Effector memory CD4-positive, alpha-beta T cell (primary cell): ENCODE measurements at regions not wholly inside any gene's neighbourhood (a gene's known extent, or its start where the extent isn't known, plus 50 kb on each side); places are given as distances from the start of the nearest gene placed in this dataset.

Experiments
- DNase-seq, 3 donors: peaks; one replicate each; pipeline ENCODE4 v3.0.0-alpha.2; 2020
- H3K27ac ChIP-seq: 2 replicates; pipeline ENCODE4 v1.7.0; 2013; ENCODE audit warnings: mild to moderate bottlenecking, low read length, moderate library complexity; ENCODE audit not compliant: insufficient read depth, poor library complexity, severe bottlenecking
- H3K27me3 ChIP-seq: replicated peaks from 2 replicates; pipeline ENCODE4 v1.7.0; 2013; ENCODE audit warnings: mild to moderate bottlenecking, low read length; ENCODE audit not compliant: insufficient read depth, control insufficient read depth, poor library complexity, severe bottlenecking
- H3K36me3 ChIP-seq: 2 replicates; pipeline ENCODE4 v1.7.0; 2013; ENCODE audit warnings: mild to moderate bottlenecking, low read length, moderate library complexity; ENCODE audit not compliant: control insufficient read depth, insufficient read depth
- H3K4me1 ChIP-seq: 2 replicates; pipeline ENCODE4 v1.7.0; 2013; ENCODE audit warnings: low read length, mild to moderate bottlenecking; ENCODE audit not compliant: control insufficient read depth, insufficient read depth, poor library complexity, severe bottlenecking
- H3K4me3 ChIP-seq: 2 replicates; pipeline ENCODE4 v1.7.0; 2013; ENCODE audit warnings: low read length, low read depth, mild to moderate bottlenecking; ENCODE audit not compliant: insufficient read depth, poor library complexity, severe bottlenecking
- H3K9me3 ChIP-seq: 2 replicates; pipeline ENCODE4 v1.7.0; 2013; ENCODE audit warnings: mild to moderate bottlenecking, low read length, moderate library complexity; ENCODE audit not compliant: control insufficient read depth

DNA sequence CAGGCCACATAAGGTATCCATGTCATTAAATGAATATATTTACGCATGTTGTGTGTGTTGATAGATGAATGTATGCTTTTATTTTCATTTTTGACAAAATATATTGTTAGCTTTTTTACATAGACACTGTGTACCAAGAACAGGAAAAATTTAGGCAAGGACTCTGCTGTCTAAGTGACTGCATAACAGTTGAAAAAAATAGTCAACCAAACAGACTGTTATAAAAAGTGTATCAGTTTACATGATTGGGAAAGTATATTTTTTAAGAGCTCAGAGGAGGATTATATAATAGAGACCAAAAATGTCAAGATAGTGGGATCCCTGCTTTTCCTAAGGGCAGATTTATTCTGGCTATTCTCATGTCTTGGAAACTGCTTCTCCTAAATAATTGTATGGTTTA is 858.0 kb downstream of the SLITRK1 start:
- DNase-seq, result no peak

DNA sequence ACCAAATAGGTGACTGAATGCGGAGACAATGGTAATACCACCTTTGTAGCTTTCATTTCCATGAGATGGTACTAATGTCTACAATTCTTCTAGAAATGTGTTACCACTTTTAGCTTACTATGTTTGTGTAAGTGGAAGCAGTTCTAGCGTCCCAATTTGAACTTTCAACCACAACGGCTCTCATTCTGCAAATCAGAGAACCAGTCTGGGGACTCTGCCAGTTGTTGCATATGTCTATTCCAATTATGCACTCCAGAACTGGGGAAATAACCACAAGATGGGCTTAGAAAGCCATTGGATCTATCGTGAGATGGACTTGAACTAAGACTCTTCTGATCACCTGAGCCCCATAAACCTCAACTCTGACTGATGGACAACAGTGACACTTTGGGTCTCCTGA is 862.3 kb downstream of the SLITRK1 start:
- Histone ChIP-seq H3K36me3 (no peaks in the 10 kb centered on the region), H3K9me3 (no peaks in the 10 kb centered on the region), H3K27me3 (no peaks in the 10 kb centered on the region), H3K4me1 (no peaks in the 10 kb centered on the region), H3K27ac (no peak overlapping the region), H3K4me3 (no peak overlapping the region)
- no peak for DNase-seq

More for the DNA sequence above, 858.0 kb downstream of the SLITRK1 start:
- no peaks in the 10 kb centered on the region for H3K4me1 ChIP-seq
- H3K27ac ChIP-seq, result no peak overlapping the region
- H3K9me3 ChIP-seq, result no peaks in the 10 kb centered on the region
- no peaks in the 10 kb centered on the region for H3K27me3 ChIP-seq
- no peak overlapping the region for H3K4me3 ChIP-seq
- no peaks in the 10 kb centered on the region for H3K36me3 ChIP-seq

DNA sequence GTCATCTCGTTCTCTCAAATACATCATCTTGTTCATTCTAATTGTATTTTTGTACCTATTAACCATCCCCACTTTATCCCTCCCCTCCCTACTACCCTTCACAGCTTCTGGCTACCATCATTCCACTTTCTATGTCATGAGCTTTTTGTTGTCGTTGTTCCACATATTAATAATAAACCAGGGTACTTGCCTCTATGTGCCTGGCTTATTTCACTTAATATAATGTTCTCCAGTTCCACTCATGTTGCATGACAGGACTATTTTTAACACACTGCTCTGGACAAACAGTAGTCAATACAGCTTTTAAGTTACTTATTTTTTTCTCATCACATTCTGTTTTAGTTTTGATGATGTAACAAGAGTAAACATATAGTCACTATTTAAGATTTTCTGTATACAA is 872.3 kb downstream of the SLITRK1 start:
- Histone ChIP-seq H3K4me3 (no peak overlapping the region), H3K4me1 (no peaks in the 10 kb centered on the region), H3K36me3 (no peaks in the 10 kb centered on the region), H3K9me3 (no peaks in the 10 kb centered on the region), H3K27ac (no peak overlapping the region), H3K27me3 (no peaks in the 10 kb centered on the region)
- no peak for DNase-seq

DNA sequence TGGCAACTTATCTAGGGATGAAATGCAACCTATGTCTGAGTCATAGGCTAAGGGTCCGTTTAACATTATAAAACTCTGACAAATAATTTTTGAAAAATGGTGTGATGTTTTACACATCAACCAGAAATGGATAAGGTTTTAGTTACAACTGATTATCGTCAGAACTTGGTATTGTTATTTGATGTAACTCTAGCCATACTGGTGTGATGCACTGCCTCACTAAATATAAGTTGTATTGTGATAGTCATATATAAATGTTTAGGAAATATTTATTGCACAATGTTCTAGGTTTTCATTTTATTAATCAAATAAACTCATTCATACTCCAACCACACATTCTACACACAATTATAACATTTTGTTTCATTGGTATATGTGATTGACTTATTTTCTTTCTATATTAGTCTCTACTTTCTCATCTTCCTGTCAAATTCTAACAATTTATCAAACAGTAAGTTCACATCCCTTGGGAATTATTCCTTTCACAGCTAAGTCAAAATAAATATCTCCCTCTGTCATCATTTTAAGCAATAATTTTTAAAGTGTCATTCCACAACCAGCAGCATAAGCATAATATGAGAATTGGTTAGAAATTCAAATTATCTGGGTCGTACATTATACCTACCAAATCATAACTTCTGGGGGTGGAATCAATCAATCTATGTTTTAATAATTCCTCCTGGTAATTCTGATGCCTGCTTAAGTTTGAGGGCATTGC is 873.9 kb downstream of the SLITRK1 start:
- no peak overlapping the region for H3K27ac ChIP-seq
- H3K4me3 ChIP-seq, result no peak overlapping the region
- no peaks in the 10 kb centered on the region for H3K27me3 ChIP-seq
- no peak for DNase-seq
- H3K4me1 ChIP-seq, result no peaks in the 10 kb centered on the region
- no peaks in the 10 kb centered on the region for H3K36me3 ChIP-seq
- H3K9me3 ChIP-seq, result no peaks in the 10 kb centered on the region

DNA sequence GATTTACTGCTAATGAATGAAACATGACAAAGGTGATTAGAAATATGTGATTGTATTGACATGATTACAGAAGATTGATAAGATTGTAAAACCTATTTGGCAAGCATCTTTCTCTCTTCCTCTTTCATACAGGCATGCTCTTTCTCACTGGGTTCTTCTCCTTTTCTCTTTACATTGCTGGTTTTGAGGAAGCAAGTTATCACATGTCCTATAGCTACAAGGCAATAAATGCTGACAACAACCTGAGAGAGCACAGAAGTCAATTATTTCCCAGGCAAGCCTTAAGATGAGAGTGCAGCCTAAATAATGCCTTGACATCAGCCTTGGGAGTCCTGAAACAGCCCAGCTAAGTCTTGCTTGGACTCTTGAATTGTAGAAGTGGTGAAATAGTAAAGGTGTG is 875.0 kb downstream of the SLITRK1 start:
- Histone ChIP-seq H3K27me3 (no peaks in the 10 kb centered on the region), H3K27ac (no peak overlapping the region), H3K9me3 (no peaks in the 10 kb centered on the region), H3K36me3 (no peaks in the 10 kb centered on the region), H3K4me1 (no peaks in the 10 kb centered on the region), H3K4me3 (no peak overlapping the region)
- DNase-seq, result no peak

DNA sequence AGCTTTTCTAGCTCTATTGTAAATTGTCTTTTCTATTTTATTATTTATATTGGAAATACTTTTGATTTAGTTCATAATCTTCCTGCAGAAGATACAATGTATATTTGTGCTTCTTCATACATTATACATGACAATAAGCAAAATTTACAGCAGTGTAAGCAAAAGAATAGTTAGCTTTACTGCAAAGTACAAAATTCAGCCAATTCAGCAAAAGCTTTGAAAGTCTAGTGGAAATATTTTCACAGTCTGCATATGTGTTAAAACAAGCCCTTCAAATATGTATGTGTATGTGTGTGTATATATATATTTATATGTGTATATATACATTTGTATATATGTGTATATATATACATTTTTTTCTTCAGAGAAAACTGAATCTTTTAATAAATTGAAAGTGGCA is 879.1 kb downstream of the SLITRK1 start:
- H3K9me3 ChIP-seq, result no peaks in the 10 kb centered on the region
- DNase-seq, result no peak
- no peak overlapping the region for H3K4me3 ChIP-seq
- H3K27me3 ChIP-seq, result no peaks in the 10 kb centered on the region
- no peak overlapping the region for H3K27ac ChIP-seq
- no peaks in the 10 kb centered on the region for H3K4me1 ChIP-seq
- no peaks in the 10 kb centered on the region for H3K36me3 ChIP-seq

DNA sequence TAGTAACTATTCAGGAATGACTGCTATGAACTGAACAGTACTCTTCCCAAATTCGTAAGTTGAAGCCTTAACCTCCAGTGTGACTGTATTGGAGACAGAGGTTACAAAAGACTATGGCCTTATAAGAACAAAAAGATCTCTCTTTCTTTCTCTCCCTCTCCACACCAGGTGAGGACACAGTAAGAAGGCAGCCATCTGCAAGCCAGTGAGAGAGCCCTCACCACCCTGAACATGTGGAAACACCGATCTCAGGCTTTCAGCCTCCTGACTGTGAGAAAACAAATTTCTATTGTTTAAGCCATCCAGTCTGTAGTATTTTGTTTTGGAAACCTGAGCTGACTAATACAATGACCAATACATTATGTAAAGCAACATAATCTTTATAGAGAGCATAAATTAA is 888.9 kb downstream of the SLITRK1 start:
- H3K27ac ChIP-seq, result no peak overlapping the region
- no peaks in the 10 kb centered on the region for H3K4me1 ChIP-seq
- no peaks in the 10 kb centered on the region for H3K36me3 ChIP-seq
- no peaks in the 10 kb centered on the region for H3K27me3 ChIP-seq
- no peaks in the 10 kb centered on the region for H3K9me3 ChIP-seq
- no peak for DNase-seq
- H3K4me3 ChIP-seq, result no peak overlapping the region

DNA sequence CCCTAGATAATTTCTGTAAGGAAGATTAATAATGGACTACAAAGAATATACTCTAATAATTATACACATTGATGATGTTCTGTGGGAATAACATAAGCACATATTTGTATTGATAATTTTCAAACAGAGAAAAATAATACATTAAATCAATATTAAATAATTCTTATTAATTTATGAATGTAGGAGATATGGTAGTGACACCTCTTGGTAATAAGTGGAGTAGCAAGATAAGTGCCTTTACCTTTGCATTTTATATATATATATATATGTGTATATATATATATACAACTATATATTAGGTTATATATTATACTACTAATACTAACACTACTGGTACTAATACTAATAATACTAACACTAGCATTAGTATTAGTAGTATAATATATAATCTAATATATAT is 905.8 kb downstream of the SLITRK1 start:
- no peaks in the 10 kb centered on the region for H3K9me3 ChIP-seq

DNA sequence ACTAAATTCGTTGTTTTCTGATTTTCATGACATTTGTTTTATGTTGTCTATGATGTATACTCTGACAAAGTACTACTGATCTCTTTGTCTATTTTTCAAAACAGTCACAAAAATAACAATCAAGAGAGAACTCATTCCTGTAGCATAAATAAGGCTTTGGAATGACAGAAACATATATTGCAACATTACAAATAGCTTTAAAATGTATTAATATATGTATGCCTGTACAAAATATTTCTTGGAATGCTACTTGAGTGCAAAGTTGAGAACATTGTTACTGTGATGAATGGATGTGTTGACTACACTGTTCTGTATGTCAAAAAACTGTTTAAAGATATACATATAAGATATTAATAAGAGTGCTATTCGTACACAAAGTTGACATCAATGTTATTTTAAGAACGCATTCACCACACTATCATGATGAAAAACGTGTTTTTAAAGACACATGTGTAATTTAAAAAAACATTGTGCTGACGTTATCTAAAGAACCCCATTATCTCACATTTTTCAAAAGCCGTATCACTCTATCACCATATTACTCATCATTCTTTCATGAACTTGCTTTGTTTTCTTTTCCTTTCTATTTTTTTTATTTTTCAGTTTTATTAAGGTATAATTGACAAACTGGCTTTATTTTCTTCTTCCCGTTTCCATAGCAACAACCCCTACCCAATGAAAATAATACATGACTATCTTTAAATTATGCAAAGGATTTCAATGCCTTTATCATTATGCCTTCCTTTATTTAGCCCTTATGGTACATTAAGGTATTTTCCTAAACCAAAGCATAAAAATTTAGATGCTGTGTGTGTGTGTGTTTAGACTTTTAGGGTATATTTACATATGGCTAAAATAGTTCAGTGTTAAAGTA is 918.8 kb downstream of the SLITRK1 start:
- H3K4me3 ChIP-seq, result no peak overlapping the region
- no peaks in the 10 kb centered on the region for H3K4me1 ChIP-seq
- no peaks in the 10 kb centered on the region for H3K27me3 ChIP-seq
- no peaks in the 10 kb centered on the region for H3K36me3 ChIP-seq
- no peak for DNase-seq
- H3K9me3 ChIP-seq, result no peaks in the 10 kb centered on the region
- no peak overlapping the region for H3K27ac ChIP-seq

More for the DNA sequence above, 905.8 kb downstream of the SLITRK1 start:
- Histone ChIP-seq H3K27me3 (no peaks in the 10 kb centered on the region), H3K4me3 (no peak overlapping the region), H3K36me3 (no peaks in the 10 kb centered on the region), H3K4me1 (no peaks in the 10 kb centered on the region), H3K27ac (no peak overlapping the region)
- DNase-seq, result no peak

DNA sequence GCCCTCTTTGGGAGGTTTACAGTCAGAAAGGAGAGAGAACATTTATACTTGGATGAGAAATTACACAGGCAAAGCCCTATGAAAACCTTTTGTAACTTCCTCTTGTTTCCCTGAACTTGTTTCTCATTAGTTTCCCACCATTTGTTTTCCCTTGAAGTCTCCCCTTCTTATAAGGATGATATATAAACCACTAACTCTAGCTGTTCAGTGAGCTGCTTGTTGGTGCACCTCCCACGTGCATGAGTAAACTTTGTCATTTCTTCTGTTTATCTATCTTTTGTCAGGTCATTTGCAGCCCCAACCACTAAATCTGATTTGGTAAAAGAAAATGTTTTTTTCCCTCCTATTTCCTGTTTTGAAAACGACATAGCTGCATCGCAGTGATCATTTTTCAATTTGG is 919.9 kb downstream of the SLITRK1 start:
- no peak overlapping the region for H3K27ac ChIP-seq
- no peak overlapping the region for H3K4me3 ChIP-seq
- DNase-seq, result no peak
- no peaks in the 10 kb centered on the region for H3K27me3 ChIP-seq
- H3K4me1 ChIP-seq, result no peaks in the 10 kb centered on the region
- no peaks in the 10 kb centered on the region for H3K9me3 ChIP-seq
- H3K36me3 ChIP-seq, result no peaks in the 10 kb centered on the region
